H9 (cell line): ENCODE measurements at regions not wholly inside any gene's neighbourhood (a gene's known extent, or its start where the extent isn't known, plus 50 kb on each side); places are given as distances from the start of the nearest gene placed in this dataset.

Experiments used
- DNase-seq: peaks from one replicate; pipeline ENCODE4 v3.0.0-alpha.2; 2017
- H2AFZ ChIP-seq: one replicate; pipeline ENCODE4 v1.6.1; 2013; ENCODE audit warnings: mild to moderate bottlenecking, low read length, control low read depth, moderate library complexity
- H2AK5ac ChIP-seq: 2 replicates; pipeline ENCODE4 v1.6.1; 2013; ENCODE audit warnings: low read length, control low read depth, mixed read lengths; ENCODE audit not compliant: insufficient read length
- H2BK120ac ChIP-seq: one replicate; pipeline ENCODE4 v1.6.1; 2013; ENCODE audit warnings: low read depth, mild to moderate bottlenecking, low read length, control low read depth, inconsistent platforms; ENCODE audit not compliant: poor library complexity, severe bottlenecking
- H2BK12ac ChIP-seq: 2 replicates; pipeline ENCODE4 v1.6.1; 2013; ENCODE audit warnings: low read length, control low read depth, mixed read lengths, low read depth; ENCODE audit not compliant: insufficient read length
- H2BK15ac ChIP-seq: 2 replicates; pipeline ENCODE4 v1.6.1; 2013; ENCODE audit warnings: low read depth, low read length, control low read depth
- H2BK20ac ChIP-seq: one replicate; pipeline ENCODE4 v1.6.1; 2013; ENCODE audit warnings: low read depth, mild to moderate bottlenecking, low read length, control low read depth, inconsistent platforms; ENCODE audit not compliant: poor library complexity, severe bottlenecking
- H2BK5ac ChIP-seq: 2 replicates; pipeline ENCODE4 v1.6.1; 2013; ENCODE audit warnings: low read length, control low read depth, mixed read lengths; ENCODE audit not compliant: insufficient read length
- H3K14ac ChIP-seq: 2 replicates; pipeline ENCODE4 v1.6.1; 2013; ENCODE audit warnings: low read length, control low read depth; ENCODE audit not compliant: insufficient read depth
- H3K18ac ChIP-seq: 2 replicates; pipeline ENCODE4 v1.6.1; 2013; ENCODE audit warnings: low read depth, mild to moderate bottlenecking, mixed read lengths, low read length, control low read depth; ENCODE audit not compliant: insufficient read length
- H3K23ac ChIP-seq: 2 replicates; pipeline ENCODE4 v1.6.1; 2013; ENCODE audit warnings: low read length, control low read depth, mixed read lengths, low read depth; ENCODE audit not compliant: insufficient read length
- H3K23me2 ChIP-seq: 2 replicates; pipeline ENCODE4 v1.6.1; 2013; ENCODE audit warnings: low read depth, mild to moderate bottlenecking, mixed read lengths, low read length, control low read depth; ENCODE audit not compliant: insufficient read length, poor library complexity, severe bottlenecking
- H3K27ac ChIP-seq: 2 replicates; pipeline ENCODE4 v1.5.1; 2013; ENCODE audit warnings: low read length, control low read depth, mixed read lengths, low read depth; ENCODE audit not compliant: insufficient read length
- H3K27me3 ChIP-seq: 2 replicates; pipeline ENCODE4 v1.6.1; 2013; ENCODE audit warnings: low read length, control low read depth, inconsistent platforms; ENCODE audit not compliant: insufficient read depth
- H3K4ac ChIP-seq: 2 replicates; pipeline ENCODE4 v1.6.1; 2013; ENCODE audit warnings: low read depth, mild to moderate bottlenecking, control low read depth, inconsistent platforms, low read length, moderate library complexity
- H3K4me1 ChIP-seq: 2 replicates; pipeline ENCODE4 v1.6.1; 2013; ENCODE audit warnings: low read length, control low read depth, inconsistent platforms; ENCODE audit not compliant: insufficient read depth
- H3K4me2 ChIP-seq: 2 replicates; pipeline ENCODE4 v1.6.1; 2013; ENCODE audit warnings: low read length, control low read depth, mixed read lengths; ENCODE audit not compliant: insufficient read length, insufficient read depth
- H3K56ac ChIP-seq: 2 replicates; pipeline ENCODE4 v1.6.1; 2013; ENCODE audit warnings: low read depth, mild to moderate bottlenecking, mixed read lengths, low read length, control low read depth; ENCODE audit not compliant: insufficient read length
- H3K79me1 ChIP-seq: 2 replicates; pipeline ENCODE4 v1.6.1; 2013; ENCODE audit warnings: low read depth, mild to moderate bottlenecking, moderate library complexity, low read length, control low read depth, inconsistent platforms; ENCODE audit not compliant: insufficient read depth, poor library complexity, severe bottlenecking
- H3K79me2 ChIP-seq: 2 replicates; pipeline ENCODE4 v1.6.1; 2013; ENCODE audit warnings: low read length, control low read depth, inconsistent platforms; ENCODE audit not compliant: insufficient read depth
- H3K9ac ChIP-seq: 2 replicates; pipeline ENCODE4 v1.6.1; 2013; ENCODE audit warnings: low read length, control low read depth, mixed read lengths; ENCODE audit not compliant: insufficient read length; ENCODE audit errors: extremely low read depth
- H3K9me3 ChIP-seq: one replicate; pipeline ENCODE4 v1.6.1; 2013; ENCODE audit warnings: low read depth, low read length, inconsistent platforms; ENCODE audit not compliant: control insufficient read depth
- H3T11ph ChIP-seq: one replicate; pipeline ENCODE4 v1.6.1; 2013; ENCODE audit warnings: mild to moderate bottlenecking, low read length, control low read depth, inconsistent platforms
- H4K20me1 ChIP-seq: one replicate; pipeline ENCODE4 v1.6.1; 2013; ENCODE audit not compliant: control insufficient read depth, insufficient read length, insufficient read depth
- H4K5ac ChIP-seq: 2 replicates; pipeline ENCODE4 v1.6.1; 2013; ENCODE audit warnings: low read depth, mild to moderate bottlenecking, mixed read lengths, low read length, control low read depth; ENCODE audit not compliant: insufficient read length
- H4K8ac ChIP-seq: replicated peaks from 2 replicates; pipeline ENCODE4 v1.6.1; 2013; ENCODE audit warnings: low read length, control low read depth, mixed read lengths, low read depth; ENCODE audit not compliant: insufficient read length
- H4K91ac ChIP-seq: 2 replicates; pipeline ENCODE4 v1.6.1; 2013; ENCODE audit warnings: low read depth, mild to moderate bottlenecking, moderate library complexity, mixed read lengths, low read length, control low read depth; ENCODE audit not compliant: insufficient read length
- H3K27ac Mint-ChIP-seq, 3 experiments: 2 replicates in 2 of 3; 3 replicates in 1 of 3; pipeline ENCODE4 v1.8.0; 2020 to 2021; ENCODE audit warnings: mixed read lengths in 3 of 3, mild to moderate bottlenecking in 1 of 3, moderate library complexity in 1 of 3
- H3K27me3 Mint-ChIP-seq: 2 replicates; pipeline ENCODE4 v1.8.0; 2021; ENCODE audit warnings: low read depth, mild to moderate bottlenecking, moderate library complexity, mixed read lengths
- H3K36me3 Mint-ChIP-seq, 3 experiments: 2 replicates in 2 of 3; 3 replicates in 1 of 3; pipeline ENCODE4 v1.8.0; 2020 to 2021; ENCODE audit warnings: low read depth in 3 of 3, mixed read lengths in 3 of 3; ENCODE audit not compliant: insufficient read depth in 1 of 3
- H3K4me1 Mint-ChIP-seq, 2 experiments: 2 replicates each; pipeline ENCODE4 v1.8.0; 2020; ENCODE audit warnings: mixed read lengths in 2 of 2
- H3K4me3 Mint-ChIP-seq, 2 experiments: 2 replicates in 1 of 2; 3 replicates in 1 of 2; pipeline ENCODE4 v1.8.0; 2020 to 2021; ENCODE audit warnings: mild to moderate bottlenecking in 2 of 2, mixed read lengths in 2 of 2, moderate library complexity in 1 of 2
- H3K9me3 Mint-ChIP-seq, 2 experiments: 2 replicates in 1 of 2; 3 replicates in 1 of 2; pipeline ENCODE4 v1.8.0; 2020; ENCODE audit warnings: mild to moderate bottlenecking in 2 of 2, mixed read lengths in 2 of 2, moderate library complexity in 1 of 2
- WGBS: extraction: QIAGEN DNeasy Blood & Tissue Kit; methylation state at CpG from one replicate; pipeline ENCODE4 v1.1.7; 2013; ENCODE audit warnings: missing lambda C conversion rate, low lambda C conversion rate, mixed read lengths; ENCODE audit not compliant: insufficient read length; ENCODE audit errors: extremely low coverage; 5-methylcytosine and 5-hydroxymethylcytosine counted together
- TF ChIP-seq, protein P1 (sequence below): fragments of 200-600 bp; sonication (generic); conservative IDR thresholded peaks from 3 replicates; pipeline ENCODE4 v1.8.0; 2021; ENCODE audit warnings: antibody characterized with exemption, mild to moderate bottlenecking

DNA sequence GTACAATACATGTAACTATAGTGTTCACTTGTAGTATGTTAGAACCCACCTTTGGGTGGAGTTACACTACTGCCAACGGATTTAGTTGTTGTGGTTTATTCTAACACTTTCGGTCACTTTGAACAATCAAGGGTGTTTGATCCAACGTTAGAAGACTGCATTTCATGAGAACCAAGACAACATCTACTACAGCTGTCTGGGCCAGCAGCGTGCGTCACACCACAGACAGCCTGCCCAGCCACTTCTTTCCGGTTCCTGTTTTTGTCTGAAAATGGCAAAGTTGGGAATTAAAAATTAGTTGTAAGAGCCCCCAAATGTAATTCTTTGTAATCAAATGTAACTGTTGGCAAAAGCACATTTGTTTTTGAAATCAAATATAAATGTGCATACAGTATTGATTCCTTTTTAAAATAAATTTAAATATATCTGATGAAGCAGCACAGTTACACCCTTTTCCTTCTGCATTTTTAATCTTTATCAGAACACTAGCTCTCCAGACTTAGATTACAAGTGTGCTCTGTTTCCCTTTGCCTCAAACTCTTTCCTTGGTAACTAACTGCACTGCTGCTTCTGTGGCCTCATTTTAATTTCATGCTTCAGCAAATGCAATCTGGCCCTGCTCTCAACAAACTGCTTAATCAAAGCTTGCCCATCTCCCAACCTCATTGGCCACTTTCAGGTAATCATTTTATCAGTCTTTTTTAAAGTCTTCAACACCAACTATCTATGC lies 86.6 kb upstream of the DPH5 start:
- Mint-ChIP-seq H3K36me3 (no peaks in the 10 kb centered on the region; a peak in 1 of 7 replicates), H3K9me3 (0 out of 5 replicates have a peak, but pooled peaks cover 0 to 3% of the 10 kb centered on the region in 2 experiments), H3K27me3 (no peaks in the 10 kb centered on the region; the same call in 1 of the 2 replicates), H3K4me3 (no peak overlapping the region), H3K4me1 (no peaks in the 10 kb centered on the region), H3K27ac (no peak overlapping the region; a peak in 1 of 7 replicates)
- H3K18ac ChIP-seq, result no peak overlapping the region
- no peaks in the 10 kb centered on the region for H3K79me2 ChIP-seq
- no peak overlapping the region for H2BK12ac ChIP-seq
- no peak overlapping the region for H4K91ac ChIP-seq
- H3K56ac ChIP-seq, result no peak overlapping the region
- no peak overlapping the region for H2BK5ac ChIP-seq
- H3K27ac ChIP-seq, result no peak overlapping the region
- no CpG with 5 or more reads among the region's 6 CpGs for WGBS
- H2AK5ac ChIP-seq, result no peak overlapping the region
- H3K23me2 ChIP-seq, result no peaks in the 10 kb centered on the region
- no peak overlapping the region for H4K8ac ChIP-seq
- H2AFZ ChIP-seq, result no peak overlapping the region
- H3K9me3 ChIP-seq, result no peaks in the 10 kb centered on the region
- H3T11ph ChIP-seq, result no peak overlapping the region
- no peak overlapping the region for H2BK120ac ChIP-seq
- H4K20me1 ChIP-seq, result no peaks in the 10 kb centered on the region
- no peak overlapping the region for H3K4me2 ChIP-seq
- no peak overlapping the region for H3K23ac ChIP-seq
- no peak for DNase-seq
- H2BK20ac ChIP-seq, result no peak overlapping the region
- H3K9ac ChIP-seq, result no peak overlapping the region
- no peaks in the 10 kb centered on the region for H3K27me3 ChIP-seq
- H4K5ac ChIP-seq, result no peak overlapping the region
- TF ChIP-seq, protein P1, sequence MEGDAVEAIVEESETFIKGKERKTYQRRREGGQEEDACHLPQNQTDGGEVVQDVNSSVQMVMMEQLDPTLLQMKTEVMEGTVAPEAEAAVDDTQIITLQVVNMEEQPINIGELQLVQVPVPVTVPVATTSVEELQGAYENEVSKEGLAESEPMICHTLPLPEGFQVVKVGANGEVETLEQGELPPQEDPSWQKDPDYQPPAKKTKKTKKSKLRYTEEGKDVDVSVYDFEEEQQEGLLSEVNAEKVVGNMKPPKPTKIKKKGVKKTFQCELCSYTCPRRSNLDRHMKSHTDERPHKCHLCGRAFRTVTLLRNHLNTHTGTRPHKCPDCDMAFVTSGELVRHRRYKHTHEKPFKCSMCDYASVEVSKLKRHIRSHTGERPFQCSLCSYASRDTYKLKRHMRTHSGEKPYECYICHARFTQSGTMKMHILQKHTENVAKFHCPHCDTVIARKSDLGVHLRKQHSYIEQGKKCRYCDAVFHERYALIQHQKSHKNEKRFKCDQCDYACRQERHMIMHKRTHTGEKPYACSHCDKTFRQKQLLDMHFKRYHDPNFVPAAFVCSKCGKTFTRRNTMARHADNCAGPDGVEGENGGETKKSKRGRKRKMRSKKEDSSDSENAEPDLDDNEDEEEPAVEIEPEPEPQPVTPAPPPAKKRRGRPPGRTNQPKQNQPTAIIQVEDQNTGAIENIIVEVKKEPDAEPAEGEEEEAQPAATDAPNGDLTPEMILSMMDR, result no peak
- no peaks in the 10 kb centered on the region for H3K79me1 ChIP-seq
- no peaks in the 10 kb centered on the region for H3K4me1 ChIP-seq
- no peak overlapping the region for H3K14ac ChIP-seq
- no peak overlapping the region for H3K4ac ChIP-seq
- H2BK15ac ChIP-seq, result no peak overlapping the region
